ENCODE measurements at regions not wholly inside any gene's neighbourhood (a gene's known extent, or its start where the extent isn't known, plus 50 kb on each side); places are given as distances from the start of the nearest gene placed in this dataset.

DNA sequence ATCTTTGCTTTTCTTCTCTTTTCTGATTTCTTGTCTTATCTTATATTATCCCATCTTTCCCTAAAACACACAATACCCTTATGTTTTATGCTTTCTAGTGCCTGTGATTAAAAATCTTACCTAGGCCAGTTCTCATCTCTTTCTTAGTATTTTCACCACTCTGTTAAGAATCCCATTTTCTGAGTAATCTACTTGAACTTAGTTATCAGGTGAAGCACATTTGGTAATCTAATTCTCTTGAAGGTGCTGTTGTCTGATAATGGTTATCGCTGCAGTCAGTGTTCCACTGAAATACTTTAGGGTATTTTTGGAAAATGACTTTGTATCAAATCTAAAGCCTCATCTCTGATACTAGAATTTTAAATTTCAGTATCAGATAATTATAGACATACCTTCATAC, 192.5 kb upstream of the MAN1A1 start:
- DNase-seq (ENCODE audit: low read depth, low spot score) (no peak), ATAC-seq (no peak)
- CTCF ChIA-PET = no interaction called here
- intact Hi-C loops (cut with micrococcal nuclease; ENCODE audit: unreplicated experiment) = no loop called here
- H3K4me1 ChIP-seq (ENCODE audit: control insufficient read depth, insufficient read depth, low read length) = no peaks in the 10 kb centered on the region
- in situ Hi-C loops (cut with HindIII; ENCODE audit: low pct_unique_long_range_greater_than_20kb, low sequenced_read_pairs) = no loop called here
- no peaks in the 10 kb centered on the region for H3K9me3 ChIP-seq (ENCODE audit: control insufficient read depth, insufficient read depth, low read depth, low read length)
- no peaks in the 10 kb centered on the region for H3K36me3 ChIP-seq (ENCODE audit: control insufficient read depth, insufficient read depth, low read length)
- no peaks in the 10 kb centered on the region for H3K27me3 ChIP-seq (ENCODE audit: control insufficient read depth, insufficient read depth, low read length)
- H3K4me3 ChIP-seq (ENCODE audit: low read depth in 2 of 2, low read length in 2 of 2) = no peak overlapping the region
- no TSS peak for BruUV-seq (replicated peaks)
- POLR2A ChIA-PET = no interaction called here
- TF ChIP-seq TCF7L2 (IDR thresholded peaks at IDR 0.05; ENCODE audit: low read depth, low read length) (no peak), POLR2AphosphoS5 (IDR thresholded peaks at IDR 0.05; ENCODE audit: low read depth, low read length) (no peak), SIN3A (IDR thresholded peaks at IDR 0.05; ENCODE audit: borderline replicate concordance, insufficient read depth, low read depth, low read length) (no peak)
- TF ChIP-seq, protein P1, sequence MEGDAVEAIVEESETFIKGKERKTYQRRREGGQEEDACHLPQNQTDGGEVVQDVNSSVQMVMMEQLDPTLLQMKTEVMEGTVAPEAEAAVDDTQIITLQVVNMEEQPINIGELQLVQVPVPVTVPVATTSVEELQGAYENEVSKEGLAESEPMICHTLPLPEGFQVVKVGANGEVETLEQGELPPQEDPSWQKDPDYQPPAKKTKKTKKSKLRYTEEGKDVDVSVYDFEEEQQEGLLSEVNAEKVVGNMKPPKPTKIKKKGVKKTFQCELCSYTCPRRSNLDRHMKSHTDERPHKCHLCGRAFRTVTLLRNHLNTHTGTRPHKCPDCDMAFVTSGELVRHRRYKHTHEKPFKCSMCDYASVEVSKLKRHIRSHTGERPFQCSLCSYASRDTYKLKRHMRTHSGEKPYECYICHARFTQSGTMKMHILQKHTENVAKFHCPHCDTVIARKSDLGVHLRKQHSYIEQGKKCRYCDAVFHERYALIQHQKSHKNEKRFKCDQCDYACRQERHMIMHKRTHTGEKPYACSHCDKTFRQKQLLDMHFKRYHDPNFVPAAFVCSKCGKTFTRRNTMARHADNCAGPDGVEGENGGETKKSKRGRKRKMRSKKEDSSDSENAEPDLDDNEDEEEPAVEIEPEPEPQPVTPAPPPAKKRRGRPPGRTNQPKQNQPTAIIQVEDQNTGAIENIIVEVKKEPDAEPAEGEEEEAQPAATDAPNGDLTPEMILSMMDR (IDR thresholded peaks at IDR 0.05) = no peak
- TF ChIP-seq, protein P2, sequence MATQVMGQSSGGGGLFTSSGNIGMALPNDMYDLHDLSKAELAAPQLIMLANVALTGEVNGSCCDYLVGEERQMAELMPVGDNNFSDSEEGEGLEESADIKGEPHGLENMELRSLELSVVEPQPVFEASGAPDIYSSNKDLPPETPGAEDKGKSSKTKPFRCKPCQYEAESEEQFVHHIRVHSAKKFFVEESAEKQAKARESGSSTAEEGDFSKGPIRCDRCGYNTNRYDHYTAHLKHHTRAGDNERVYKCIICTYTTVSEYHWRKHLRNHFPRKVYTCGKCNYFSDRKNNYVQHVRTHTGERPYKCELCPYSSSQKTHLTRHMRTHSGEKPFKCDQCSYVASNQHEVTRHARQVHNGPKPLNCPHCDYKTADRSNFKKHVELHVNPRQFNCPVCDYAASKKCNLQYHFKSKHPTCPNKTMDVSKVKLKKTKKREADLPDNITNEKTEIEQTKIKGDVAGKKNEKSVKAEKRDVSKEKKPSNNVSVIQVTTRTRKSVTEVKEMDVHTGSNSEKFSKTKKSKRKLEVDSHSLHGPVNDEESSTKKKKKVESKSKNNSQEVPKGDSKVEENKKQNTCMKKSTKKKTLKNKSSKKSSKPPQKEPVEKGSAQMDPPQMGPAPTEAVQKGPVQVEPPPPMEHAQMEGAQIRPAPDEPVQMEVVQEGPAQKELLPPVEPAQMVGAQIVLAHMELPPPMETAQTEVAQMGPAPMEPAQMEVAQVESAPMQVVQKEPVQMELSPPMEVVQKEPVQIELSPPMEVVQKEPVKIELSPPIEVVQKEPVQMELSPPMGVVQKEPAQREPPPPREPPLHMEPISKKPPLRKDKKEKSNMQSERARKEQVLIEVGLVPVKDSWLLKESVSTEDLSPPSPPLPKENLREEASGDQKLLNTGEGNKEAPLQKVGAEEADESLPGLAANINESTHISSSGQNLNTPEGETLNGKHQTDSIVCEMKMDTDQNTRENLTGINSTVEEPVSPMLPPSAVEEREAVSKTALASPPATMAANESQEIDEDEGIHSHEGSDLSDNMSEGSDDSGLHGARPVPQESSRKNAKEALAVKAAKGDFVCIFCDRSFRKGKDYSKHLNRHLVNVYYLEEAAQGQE (IDR thresholded peaks at IDR 0.05; ENCODE audit: insufficient read depth in 1 of 2, low read depth in 2 of 2, low read length in 1 of 2) = no peak
- no peak overlapping the region for H3K27ac ChIP-seq (ENCODE audit: low read length)

DNA sequence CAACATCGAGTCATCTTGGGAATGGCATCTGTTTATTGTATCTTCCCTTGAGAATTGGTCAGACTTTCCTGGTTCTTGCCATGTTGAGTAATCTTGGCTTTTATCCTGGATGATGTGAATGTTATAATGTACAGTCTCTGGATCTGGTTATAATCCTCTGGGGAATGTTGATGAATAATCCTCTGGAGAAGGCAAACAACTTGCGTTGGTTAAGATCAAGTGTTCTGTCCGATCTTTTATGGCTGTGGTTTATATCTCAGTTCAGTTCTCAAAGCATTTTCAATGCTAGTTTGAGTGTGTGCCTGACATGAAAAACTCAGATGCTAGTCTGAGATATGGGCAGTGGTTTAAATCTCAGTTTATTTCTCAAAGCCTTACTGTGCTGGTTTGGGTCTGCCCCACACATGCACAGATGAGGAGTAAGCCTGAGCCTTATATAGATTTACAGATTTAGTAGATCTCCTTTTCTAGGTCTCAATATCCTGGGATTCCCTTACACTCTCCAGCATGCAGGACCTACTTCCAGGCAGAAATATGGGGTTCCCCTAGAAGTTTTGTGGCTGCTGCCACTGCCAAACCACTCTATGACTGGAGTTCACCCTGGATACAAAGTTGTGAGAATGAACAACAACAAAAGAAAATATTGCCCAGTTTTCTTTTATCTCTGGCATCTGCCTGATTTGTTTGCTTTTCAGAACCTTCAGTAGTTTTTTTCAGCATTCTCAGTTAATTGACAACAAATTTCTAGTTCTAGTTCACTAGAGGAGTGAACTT, 191.8 kb upstream of the MAN1A1 start:
- no peak for ATAC-seq
- intact Hi-C loops (cut with micrococcal nuclease; ENCODE audit: unreplicated experiment) = no loop called here
- no TSS peak for BruUV-seq (replicated peaks)
- in situ Hi-C loops (cut with HindIII; ENCODE audit: low pct_unique_long_range_greater_than_20kb, low sequenced_read_pairs) = no loop called here
- DNase-seq (ENCODE audit: low read depth, low spot score) = no peak
- Histone ChIP-seq H3K4me1 (ENCODE audit: control insufficient read depth, insufficient read depth, low read length) (no peaks in the 10 kb centered on the region), H3K27me3 (ENCODE audit: control insufficient read depth, insufficient read depth, low read length) (no peaks in the 10 kb centered on the region), H3K36me3 (ENCODE audit: control insufficient read depth, insufficient read depth, low read length) (no peaks in the 10 kb centered on the region), H3K27ac (ENCODE audit: low read length) (no peak overlapping the region), H3K4me3 (ENCODE audit: low read depth in 2 of 2, low read length in 2 of 2) (no peak overlapping the region), H3K9me3 (ENCODE audit: control insufficient read depth, insufficient read depth, low read depth, low read length) (no peaks in the 10 kb centered on the region)
- POLR2A ChIA-PET = no interaction called here
- TF ChIP-seq TCF7L2 (IDR thresholded peaks at IDR 0.05; ENCODE audit: low read depth, low read length) = no peak
- no peak for TF ChIP-seq POLR2AphosphoS5 (IDR thresholded peaks at IDR 0.05; ENCODE audit: low read depth, low read length)
- TF ChIP-seq, protein P2 (IDR thresholded peaks at IDR 0.05; ENCODE audit: insufficient read depth in 1 of 2, low read depth in 2 of 2, low read length in 1 of 2) = no peak
- TF ChIP-seq, protein P1 (IDR thresholded peaks at IDR 0.05) = no peak
- no peak for TF ChIP-seq SIN3A (IDR thresholded peaks at IDR 0.05; ENCODE audit: borderline replicate concordance, insufficient read depth, low read depth, low read length)
- CTCF ChIA-PET = no interaction called here
